HCT116 (cell line): ENCODE measurements at regions not wholly inside any gene's neighbourhood (a gene's known extent, or its start where the extent isn't known, plus 50 kb on each side); places are given as distances from the start of the nearest gene placed in this dataset.

Experiments used
- CBX3 ChIP-seq: IDR thresholded peaks from 2 replicates; pipeline ENCODE4 v1.6.1; 2012; ENCODE audit warnings: low read depth
- CTCF ChIP-seq, 3 experiments: fragments of 200-600 bp in 1 of 3; sonication (generic) in 1 of 3; IDR thresholded peaks in 2 of 3; conservative IDR thresholded peaks in 1 of 3; 2 replicates each; pipeline ENCODE4 v1.5.1; 2012 to 2017; ENCODE audit warnings: low read depth in 2 of 3, low read length in 2 of 3, antibody characterized with exemption in 1 of 3, borderline replicate concordance in 1 of 3, control low read depth in 1 of 3, mild to moderate bottlenecking in 1 of 3, mixed read lengths in 1 of 3, mixed run types in 1 of 3, moderate library complexity in 1 of 3; ENCODE audit not compliant: insufficient read depth in 1 of 3
- ELF1 ChIP-seq: IDR thresholded peaks from 2 replicates; pipeline ENCODE4 v1.6.1; 2012; ENCODE audit warnings: low read depth, borderline replicate concordance
- EZH2 ChIP-seq: fragments of 200-600 bp; sonication (generic); IDR thresholded peaks from 2 replicates; pipeline ENCODE4 v1.6.1; 2017; ENCODE audit warnings: antibody characterized with exemption, mixed run types
- SIN3A ChIP-seq: IDR thresholded peaks from 2 replicates; pipeline ENCODE4 v1.6.1; 2012; ENCODE audit warnings: low read depth
- TF ChIP-seq, protein P1 (sequence below): IDR thresholded peaks from 2 replicates; pipeline ENCODE4 v1.6.1; 2012

DNA sequence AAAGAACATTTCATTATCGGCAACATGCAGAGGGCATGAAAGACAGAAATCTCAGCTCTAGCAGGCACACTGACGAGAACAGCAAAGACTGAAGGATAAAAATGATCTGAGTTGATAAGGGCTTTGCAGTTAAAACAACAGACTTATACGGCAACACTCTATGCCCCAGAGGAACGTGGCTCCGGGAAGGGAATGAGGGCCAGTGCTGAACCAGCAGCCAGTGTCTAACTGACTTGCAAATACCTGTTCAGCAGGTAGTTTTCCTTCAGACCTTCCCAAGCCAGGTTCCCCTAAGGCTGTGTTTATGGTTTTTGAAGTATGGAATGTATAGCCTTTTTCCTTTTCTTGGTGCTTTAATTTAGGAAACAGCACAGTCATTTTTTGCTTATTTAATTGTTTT, 121.3 kb upstream of the CDH18 start:
- no peak for TF ChIP-seq ELF1
- TF ChIP-seq CTCF (IDR thresholded peaks at IDR 0.05 in 2 of 3, conservative IDR thresholded peaks at IDR 0.05 in 1 of 3; ENCODE audit: borderline replicate concordance in 1 of 3, insufficient read depth in 1 of 3, low read depth in 2 of 3, low read length in 2 of 3), result no peak
- no peak for TF ChIP-seq EZH2
- TF ChIP-seq CBX3, result no peak
- TF ChIP-seq, protein P1, sequence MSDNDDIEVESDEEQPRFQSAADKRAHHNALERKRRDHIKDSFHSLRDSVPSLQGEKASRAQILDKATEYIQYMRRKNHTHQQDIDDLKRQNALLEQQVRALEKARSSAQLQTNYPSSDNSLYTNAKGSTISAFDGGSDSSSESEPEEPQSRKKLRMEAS, result no peak
- no peak for TF ChIP-seq SIN3A
